HCT116 (cell line): ENCODE measurements at regions not wholly inside any gene's neighbourhood (a gene's known extent, or its start where the extent isn't known, plus 50 kb on each side); places are given as distances from the start of the nearest gene placed in this dataset.

Source experiments
- CTCF ChIP-seq, 3 experiments: fragments of 200-600 bp in 1 of 3; sonication (generic) in 1 of 3; IDR thresholded peaks in 2 of 3; conservative IDR thresholded peaks in 1 of 3; 2 replicates each; pipeline ENCODE4 v1.5.1; 2012 to 2017; ENCODE audit warnings: low read depth in 2 of 3, low read length in 2 of 3, antibody characterized with exemption in 1 of 3, borderline replicate concordance in 1 of 3, control low read depth in 1 of 3, mild to moderate bottlenecking in 1 of 3, mixed read lengths in 1 of 3, mixed run types in 1 of 3, moderate library complexity in 1 of 3; ENCODE audit not compliant: insufficient read depth in 1 of 3
- MAX ChIP-seq: IDR thresholded peaks from 2 replicates; pipeline ENCODE4 v1.6.1; 2012
- POLR2A ChIP-seq: IDR thresholded peaks from 2 replicates; pipeline ENCODE4 v1.7.0; 2011; ENCODE audit warnings: borderline replicate concordance; ENCODE audit not compliant: insufficient read depth, insufficient read length; ENCODE audit errors: extremely low read depth

GRCh38 chr3:82561784-82562183, 800.3 kb upstream of the GBE1 start:
- TF ChIP-seq MAX (no peak), CTCF (IDR thresholded peaks at IDR 0.05 in 2 of 3, conservative IDR thresholded peaks at IDR 0.05 in 1 of 3; ENCODE audit: borderline replicate concordance in 1 of 3, insufficient read depth in 1 of 3, low read depth in 2 of 3, low read length in 2 of 3) (no peak), POLR2A (no peak)
